Neural cell (in vitro differentiated cells): ENCODE measurements at regions not wholly inside any gene's neighbourhood (a gene's known extent, or its start where the extent isn't known, plus 50 kb on each side); places are given as distances from the start of the nearest gene placed in this dataset.
A peak's percentile ranks its signal among the peaks of the same experiment; 100 is the strongest.

ENCODE experiments used
- H2AFZ ChIP-seq: fragments of 200-600, 300-800 bp; sonication (generic), shearing (Covaris generic); 2 replicates; pipeline ENCODE4 v1.6.0; 2014; ENCODE audit warnings: low read depth, mild to moderate bottlenecking, antibody characterized with exemption, low read length, moderate library complexity
- H3F3A ChIP-seq: fragments of 200-600 bp; shearing (Covaris generic); 2 replicates; pipeline ENCODE4 v1.6.1; 2016; ENCODE audit warnings: mild to moderate bottlenecking, moderate library complexity, mixed read lengths, antibody characterized with exemption, low read length; ENCODE audit not compliant: insufficient read depth, poor library complexity, severe bottlenecking
- H3K27ac ChIP-seq: fragments of 200-600, 300-800 bp; sonication (generic), shearing (Covaris generic); 2 replicates; pipeline ENCODE4 v1.5.1; 2014; ENCODE audit warnings: mild to moderate bottlenecking, low read length, moderate library complexity
- H3K27me3 ChIP-seq: fragments of 300-800, 200-600 bp; sonication (generic), shearing (Covaris generic); 2 replicates; pipeline ENCODE4 v1.6.0; 2014; ENCODE audit warnings: mild to moderate bottlenecking, low read depth, low read length, moderate library complexity; ENCODE audit not compliant: insufficient read depth
- H3K36me3 ChIP-seq: fragments of 300-800, 200-600 bp; sonication (generic), shearing (Covaris generic); 2 replicates; pipeline ENCODE4 v1.5.1; 2014; ENCODE audit warnings: mild to moderate bottlenecking, antibody characterized with exemption, low read length, moderate library complexity; ENCODE audit not compliant: insufficient read depth
- H3K4me2 ChIP-seq: fragments of 300-800, 200-600 bp; sonication (generic), shearing (Covaris generic); 2 replicates; pipeline ENCODE4 v1.6.0; 2014; ENCODE audit warnings: mild to moderate bottlenecking, low read length
- H3K4me3 ChIP-seq: fragments of 300-800, 200-600 bp; sonication (generic), shearing (Covaris generic); 2 replicates; pipeline ENCODE4 v1.5.1; 2014; ENCODE audit warnings: mild to moderate bottlenecking, low read length, moderate library complexity
- H3K79me2 ChIP-seq: fragments of 200-600 bp; shearing (Covaris generic); replicated peaks from 2 replicates; pipeline ENCODE4 v1.6.0; 2014; ENCODE audit warnings: mild to moderate bottlenecking, low read length, moderate library complexity; ENCODE audit not compliant: insufficient read depth
- H3K9ac ChIP-seq: fragments of 300-800, 200-600 bp; sonication (generic), shearing (Covaris generic); 2 replicates; pipeline ENCODE4 v1.6.1; 2016; ENCODE audit warnings: mild to moderate bottlenecking, low read length, mixed read lengths
- H3K9me2 ChIP-seq: fragments of 200-600 bp; shearing (Covaris generic); 2 replicates; pipeline ENCODE4 v1.6.1; 2016; ENCODE audit warnings: mild to moderate bottlenecking, low read length, mixed read lengths; ENCODE audit not compliant: insufficient read depth
- H3K9me3 ChIP-seq: fragments of 200-600, 300-800 bp; sonication (generic), shearing (Covaris generic); 2 replicates; pipeline ENCODE4 v1.6.1; 2016; ENCODE audit warnings: mild to moderate bottlenecking, mixed run types, low read length, moderate library complexity, mixed read lengths
- H4K20me1 ChIP-seq: fragments of 200-600 bp; shearing (Covaris generic); 2 replicates; pipeline ENCODE4 v1.6.1; 2016; ENCODE audit warnings: mild to moderate bottlenecking, mixed run types; ENCODE audit not compliant: insufficient read depth
- EP300 ChIP-seq: fragments of 450-650 bp; conservative IDR thresholded peaks from 2 replicates; pipeline ENCODE4 v1.6.1; 2014; ENCODE audit warnings: antibody characterized with exemption, mild to moderate bottlenecking, moderate library complexity; ENCODE audit not compliant: poor library complexity, severe bottlenecking
- EZH2 ChIP-seq: fragments of 200-600, 300-800 bp; shearing (Covaris generic), sonication (generic); IDR thresholded peaks from 2 replicates; pipeline ENCODE4 v1.6.1; 2014; ENCODE audit warnings: antibody characterized with exemption, low read length, borderline replicate concordance, mild to moderate bottlenecking; ENCODE audit not compliant: insufficient read depth, poor library complexity, severe bottlenecking
- MXI1 ChIP-seq: fragments of 450-650 bp; conservative IDR thresholded peaks from 2 replicates; pipeline ENCODE4 v1.6.1; 2014; ENCODE audit warnings: antibody characterized with exemption, mild to moderate bottlenecking; ENCODE audit not compliant: poor library complexity, severe bottlenecking
- POLR2AphosphoS5 ChIP-seq: IDR thresholded peaks from 2 replicates; pipeline ENCODE4 v1.6.1; 2012
- RAD21 ChIP-seq: fragments of 450-650 bp; conservative IDR thresholded peaks from 2 replicates; pipeline ENCODE4 v1.6.1; 2014; ENCODE audit warnings: antibody characterized with exemption, mild to moderate bottlenecking, moderate library complexity
- REST ChIP-seq: IDR thresholded peaks from 2 replicates; pipeline ENCODE4 v1.6.1; 2012; ENCODE audit warnings: borderline replicate concordance
- SMC3 ChIP-seq: fragments of 450-650 bp; conservative IDR thresholded peaks from 2 replicates; pipeline ENCODE4 v1.6.1; 2014; ENCODE audit warnings: antibody characterized with exemption, mild to moderate bottlenecking, moderate library complexity; ENCODE audit not compliant: poor library complexity
- TAF1 ChIP-seq: IDR thresholded peaks from 2 replicates; pipeline ENCODE4 v1.6.1; 2012; ENCODE audit warnings: low read depth
- TF ChIP-seq, protein P1 (sequence below): fragments of 450-650 bp; IDR thresholded peaks from 2 replicates; pipeline ENCODE4 v1.5.1; 2014; ENCODE audit warnings: antibody characterized with exemption, mild to moderate bottlenecking, moderate library complexity; ENCODE audit not compliant: poor library complexity, severe bottlenecking

- H3K27me3 ChIP-seq, result no peaks in the 10 kb centered on the region
- H3F3A ChIP-seq, result no peaks in the 10 kb centered on the region
- H3K27ac ChIP-seq, result peak overlapping the region; percentile 78
- H3K79me2 ChIP-seq, result no peaks in the 10 kb centered on the region
- no peak overlapping the region for H3K4me2 ChIP-seq
- no peaks in the 10 kb centered on the region for H3K36me3 ChIP-seq
- no peaks in the 10 kb centered on the region for H4K20me1 ChIP-seq
- no peak overlapping the region for H3K9ac ChIP-seq
- no peaks in the 10 kb centered on the region for H3K9me2 ChIP-seq
- H2AFZ ChIP-seq, result no peak overlapping the region
- H3K4me3 ChIP-seq, result no peak overlapping the region
- no peaks in the 10 kb centered on the region for H3K9me3 ChIP-seq
- TF ChIP-seq EP300 (no peak), TAF1 (no peak), POLR2AphosphoS5 (no peak), EZH2 (no peak), REST (no peak), RAD21 (no peak), MXI1 (no peak), SMC3 (no peak)
- TF ChIP-seq, protein P1, sequence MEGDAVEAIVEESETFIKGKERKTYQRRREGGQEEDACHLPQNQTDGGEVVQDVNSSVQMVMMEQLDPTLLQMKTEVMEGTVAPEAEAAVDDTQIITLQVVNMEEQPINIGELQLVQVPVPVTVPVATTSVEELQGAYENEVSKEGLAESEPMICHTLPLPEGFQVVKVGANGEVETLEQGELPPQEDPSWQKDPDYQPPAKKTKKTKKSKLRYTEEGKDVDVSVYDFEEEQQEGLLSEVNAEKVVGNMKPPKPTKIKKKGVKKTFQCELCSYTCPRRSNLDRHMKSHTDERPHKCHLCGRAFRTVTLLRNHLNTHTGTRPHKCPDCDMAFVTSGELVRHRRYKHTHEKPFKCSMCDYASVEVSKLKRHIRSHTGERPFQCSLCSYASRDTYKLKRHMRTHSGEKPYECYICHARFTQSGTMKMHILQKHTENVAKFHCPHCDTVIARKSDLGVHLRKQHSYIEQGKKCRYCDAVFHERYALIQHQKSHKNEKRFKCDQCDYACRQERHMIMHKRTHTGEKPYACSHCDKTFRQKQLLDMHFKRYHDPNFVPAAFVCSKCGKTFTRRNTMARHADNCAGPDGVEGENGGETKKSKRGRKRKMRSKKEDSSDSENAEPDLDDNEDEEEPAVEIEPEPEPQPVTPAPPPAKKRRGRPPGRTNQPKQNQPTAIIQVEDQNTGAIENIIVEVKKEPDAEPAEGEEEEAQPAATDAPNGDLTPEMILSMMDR, result no peak
Measured at GRCh38 chr16:5578980-5579379, 481.4 kb upstream of the EEF2KMT start.

- TF ChIP-seq EZH2 (no peak), EP300 (no peak), TAF1 (no peak), MXI1 (no peak), REST (no peak), SMC3 (no peak), POLR2AphosphoS5 (no peak), RAD21 (no peak)
- TF ChIP-seq, protein P1, result no peak
- Histone ChIP-seq H3K27ac (no peak overlapping the region), H3K4me3 (no peak overlapping the region), H3K4me2 (no peak overlapping the region), H3K9me2 (no peaks in the 10 kb centered on the region), H3K36me3 (no peaks in the 10 kb centered on the region), H2AFZ (no peak overlapping the region), H3K9me3 (no peaks in the 10 kb centered on the region), H3F3A (no peaks in the 10 kb centered on the region), H3K79me2 (no peaks in the 10 kb centered on the region), H3K27me3 (no peaks in the 10 kb centered on the region), H4K20me1 (no peaks in the 10 kb centered on the region), H3K9ac (no peak overlapping the region)
Measured at GRCh38 chr16:5577463-5577862, 479.9 kb upstream of the EEF2KMT start.
